Activated naive CD4-positive, alpha-beta T cell treated with anti-CD3 and anti-CD28 coated beads, Interleukin-2, amount 10 ng/mL, durations not matched to agents 7 days and 5 days (primary cell): ENCODE measurements at regions not wholly inside any gene's neighbourhood (a gene's known extent, or its start where the extent isn't known, plus 50 kb on each side); places are given as distances from the start of the nearest gene placed in this dataset.
"Not testable (repeated sequence)": the region's sequence is repeated elsewhere in the genome, so short reads cannot be mapped to it uniquely, and the experiment has no call there.

ENCODE experiments used
- CTCF ChIA-PET: fragments of 350-600 bp; sonication (Branson Sonifier 250); formaldehyde crosslinking; loops from one replicate; lab custom pipeline; 2021; ENCODE audit warnings: antibody characterized with exemption; lab: Charles Lee
- DNase-seq: peaks from one replicate; pipeline ENCODE4 v3.0.0-alpha.2; 2020
- H3K27ac Mint-ChIP-seq: one replicate; pipeline ENCODE4 v1.8.0; 2021; ENCODE audit warnings: mild to moderate bottlenecking, moderate library complexity, mixed read lengths
- H3K27me3 Mint-ChIP-seq: one replicate; pipeline ENCODE4 v1.8.0; 2021; ENCODE audit warnings: mild to moderate bottlenecking, mixed read lengths
- H3K36me3 Mint-ChIP-seq: one replicate; pipeline ENCODE4 v1.8.0; 2021; ENCODE audit warnings: mixed read lengths
- H3K4me1 Mint-ChIP-seq: one replicate; pipeline ENCODE4 v1.8.0; 2021; ENCODE audit warnings: mixed read lengths
- H3K4me3 Mint-ChIP-seq: one replicate; pipeline ENCODE4 v1.8.0; 2021; ENCODE audit warnings: mild to moderate bottlenecking, moderate library complexity, mixed read lengths
- H3K9me3 Mint-ChIP-seq: one replicate; pipeline ENCODE4 v1.8.0; 2021; ENCODE audit warnings: mixed read lengths

DNA sequence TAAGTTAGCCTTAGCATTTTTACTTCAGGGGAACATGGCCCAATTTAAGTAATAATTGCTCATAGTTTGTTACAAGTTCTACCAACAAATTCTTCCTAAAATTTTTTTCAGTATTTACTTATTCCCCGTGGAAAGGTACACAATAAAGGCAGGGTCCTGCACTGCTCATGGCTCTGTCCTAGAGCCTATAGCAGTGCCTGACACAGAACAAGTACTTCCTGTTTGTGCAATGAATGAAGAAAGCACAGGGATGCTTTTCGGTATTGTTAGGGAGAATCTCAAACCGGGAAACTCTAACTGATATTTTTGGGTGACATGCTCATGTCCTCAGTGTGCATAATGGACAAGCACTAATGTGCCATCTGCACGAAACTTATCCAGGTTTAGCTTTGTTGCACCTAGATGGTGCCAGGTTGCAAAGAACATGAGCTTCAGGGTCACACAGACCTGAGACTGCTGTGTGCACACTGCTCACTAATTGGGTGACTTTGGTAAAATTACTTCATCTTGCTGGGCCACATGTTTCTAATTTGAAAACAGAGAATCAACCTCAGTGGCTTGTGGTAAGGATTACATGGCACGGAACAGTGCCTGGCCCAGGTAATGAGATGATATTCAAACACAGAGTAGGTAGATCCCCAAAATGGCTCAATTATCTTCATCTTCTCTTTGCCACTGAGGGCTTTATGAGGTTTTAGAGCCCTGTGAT is 175.8 kb upstream of the NPY2R start:
- Mint-ChIP-seq H3K9me3 (no peaks in the 10 kb centered on the region), H3K36me3 (no peaks in the 10 kb centered on the region)
- CTCF ChIA-PET = no interaction called here

DNA sequence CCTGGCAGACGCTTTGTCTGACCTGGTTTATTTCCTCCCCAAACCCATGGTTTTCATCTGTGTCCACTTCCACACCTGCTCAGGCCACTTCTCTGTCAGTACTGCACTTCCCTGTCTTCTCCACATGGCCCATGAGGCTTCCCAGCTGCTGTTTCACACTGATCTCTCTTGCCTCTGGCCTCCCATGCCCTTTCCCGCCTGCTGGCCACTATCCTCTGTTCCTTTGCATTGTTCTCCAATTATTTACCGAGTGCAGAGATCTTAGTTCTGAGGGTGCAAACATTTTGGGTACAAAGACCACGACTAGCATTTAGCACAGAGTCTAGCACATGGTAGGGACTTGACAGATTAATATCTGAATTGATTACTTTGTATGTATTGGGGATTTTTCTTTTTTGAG is 174.8 kb upstream of the NPY2R start:
- no peak overlapping the region for H3K4me3 Mint-ChIP-seq
- H3K27me3 Mint-ChIP-seq = no peaks in the 10 kb centered on the region
- H3K27ac Mint-ChIP-seq = no peak overlapping the region
- no peaks in the 10 kb centered on the region for H3K36me3 Mint-ChIP-seq
- no peaks in the 10 kb centered on the region for H3K4me1 Mint-ChIP-seq
- no peak for DNase-seq
- CTCF ChIA-PET = no interaction called here
- H3K9me3 Mint-ChIP-seq = no peaks in the 10 kb centered on the region

More for the DNA sequence above, 175.8 kb upstream of the NPY2R start:
- Mint-ChIP-seq H3K4me3 (no peak overlapping the region), H3K27me3 (no peaks in the 10 kb centered on the region), H3K27ac (no peak overlapping the region), H3K4me1 (no peaks in the 10 kb centered on the region)
- no peak for DNase-seq

- Mint-ChIP-seq H3K27ac (no peak overlapping the region), H3K4me1 (no peaks in the 10 kb centered on the region), H3K4me3 (no peak overlapping the region), H3K36me3 (no peaks in the 10 kb centered on the region), H3K9me3 (no peaks in the 10 kb centered on the region), H3K27me3 (no peaks in the 10 kb centered on the region)
- no peak for DNase-seq
- CTCF ChIA-PET = no interaction called here
These were observed 171.4 kb upstream of the NPY2R start for GRCh38 chr4:155037031-155037430.

GRCh38 chr4:155038459-155038858 is 170.0 kb upstream of the NPY2R start:
- no peak for DNase-seq
- no peak overlapping the region for H3K4me3 Mint-ChIP-seq
- CTCF ChIA-PET = no interaction called here
- H3K4me1 Mint-ChIP-seq = no peaks in the 10 kb centered on the region
- H3K27ac Mint-ChIP-seq = no peak overlapping the region
- H3K27me3 Mint-ChIP-seq = no peaks in the 10 kb centered on the region
- H3K36me3 Mint-ChIP-seq = no peaks in the 10 kb centered on the region
- no peaks in the 10 kb centered on the region for H3K9me3 Mint-ChIP-seq

GRCh38 chr4:155039162-155039561 is 169.3 kb upstream of the NPY2R start:
- H3K27me3 Mint-ChIP-seq = no peaks in the 10 kb centered on the region
- H3K4me1 Mint-ChIP-seq = no peaks in the 10 kb centered on the region
- no peaks in the 10 kb centered on the region for H3K9me3 Mint-ChIP-seq
- H3K4me3 Mint-ChIP-seq = no peak overlapping the region
- no peaks in the 10 kb centered on the region for H3K36me3 Mint-ChIP-seq
- H3K27ac Mint-ChIP-seq = no peak overlapping the region
- no peak for DNase-seq
- CTCF ChIA-PET = no interaction called here

DNA sequence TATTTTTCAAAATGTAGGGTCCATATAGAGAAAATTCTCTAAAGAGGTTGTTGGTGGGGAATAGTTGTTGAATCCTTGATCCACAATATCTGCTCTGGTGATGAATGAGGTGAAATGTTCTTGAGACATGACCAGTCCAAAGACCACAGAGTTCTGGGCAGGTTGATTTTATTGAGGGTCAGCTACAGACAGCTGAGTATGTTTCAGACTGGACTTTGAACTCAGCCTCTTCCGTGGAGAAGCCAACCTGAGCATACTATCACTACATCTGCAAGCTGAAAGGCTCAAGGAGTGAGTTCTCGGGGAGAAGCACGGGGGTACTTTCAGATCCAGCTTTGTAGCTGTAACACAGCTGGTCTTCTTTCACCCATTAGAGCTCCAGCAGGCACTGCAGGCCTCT is 168.4 kb upstream of the NPY2R start:
- DNase-seq = no peak
- Mint-ChIP-seq H3K27ac (no peak overlapping the region), H3K4me1 (no peaks in the 10 kb centered on the region), H3K9me3 (peaks cover 3% of the 10 kb centered on the region), H3K4me3 (no peak overlapping the region), H3K36me3 (no peaks in the 10 kb centered on the region), H3K27me3 (no peaks in the 10 kb centered on the region)
- CTCF ChIA-PET = no interaction called here

- H3K9me3 Mint-ChIP-seq = peaks cover 3% of the 10 kb centered on the region
These were observed 166.4 kb upstream of the NPY2R start for GRCh38 chr4:155042014-155042413.

GRCh38 chr4:155044251-155044650 is 164.2 kb upstream of the NPY2R start:
- CTCF ChIA-PET, H3K4me3 Mint-ChIP-seq, H3K27me3 Mint-ChIP-seq, H3K27ac Mint-ChIP-seq, H3K9me3 Mint-ChIP-seq, H3K4me1 Mint-ChIP-seq, DNase-seq, H3K36me3 Mint-ChIP-seq: not testable (repeated sequence)

More at GRCh38 chr4:155042014-155042413, 166.4 kb upstream of the NPY2R start:
- no peaks in the 10 kb centered on the region for H3K4me1 Mint-ChIP-seq
- CTCF ChIA-PET = no interaction called here
- no peak overlapping the region for H3K27ac Mint-ChIP-seq
- H3K36me3 Mint-ChIP-seq = no peaks in the 10 kb centered on the region
- no peak overlapping the region for H3K4me3 Mint-ChIP-seq
- no peak for DNase-seq
- H3K27me3 Mint-ChIP-seq = no peaks in the 10 kb centered on the region

DNA sequence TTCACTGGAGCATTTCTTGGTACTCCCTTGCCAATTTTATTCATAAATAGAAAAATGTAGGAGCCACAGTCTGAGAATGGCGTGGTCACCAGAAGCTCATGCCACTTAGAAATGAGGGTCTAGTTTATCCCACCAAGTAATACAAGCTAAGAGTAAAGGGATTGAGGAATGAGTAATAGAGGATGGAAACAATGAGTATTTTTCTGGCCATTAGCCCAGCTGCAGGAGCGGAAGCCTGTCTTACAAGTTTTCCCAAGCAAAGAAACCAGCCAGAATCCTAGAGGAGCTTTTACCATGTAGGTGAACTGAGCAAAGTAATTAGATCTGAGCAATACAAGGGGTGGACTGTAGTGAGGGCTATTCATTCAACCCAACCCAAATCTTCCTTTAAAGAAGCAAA is 160.7 kb upstream of the NPY2R start:
- Mint-ChIP-seq H3K9me3 (peaks cover 6% of the 10 kb centered on the region), H3K27me3 (no peaks in the 10 kb centered on the region), H3K4me1 (no peaks in the 10 kb centered on the region), H3K4me3 (no peak overlapping the region), H3K27ac (no peak overlapping the region), H3K36me3 (no peaks in the 10 kb centered on the region)
- no peak for DNase-seq
- CTCF ChIA-PET = no interaction called here

DNA sequence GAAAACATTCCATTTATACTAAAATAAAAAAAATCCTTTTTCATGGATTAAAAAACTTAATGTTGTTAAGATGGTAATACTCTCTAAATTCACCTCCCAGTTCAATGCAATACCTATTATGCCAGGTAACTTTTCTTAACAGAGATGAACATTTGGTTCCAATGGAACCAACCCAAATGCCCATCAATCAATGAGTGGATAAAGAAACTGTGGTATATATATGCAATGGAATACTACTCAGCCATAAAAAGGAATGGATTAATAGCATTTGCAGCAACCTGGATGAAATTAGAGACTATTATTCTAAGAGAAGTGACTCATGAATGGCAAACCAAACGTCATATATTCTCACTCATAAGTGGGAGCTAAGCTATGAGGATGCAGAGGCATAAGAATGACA is 154.4 kb upstream of the NPY2R start:
- H3K36me3 Mint-ChIP-seq, DNase-seq, H3K4me3 Mint-ChIP-seq, H3K27me3 Mint-ChIP-seq, H3K27ac Mint-ChIP-seq, H3K4me1 Mint-ChIP-seq, H3K9me3 Mint-ChIP-seq, CTCF ChIA-PET: not testable (repeated sequence)

DNA sequence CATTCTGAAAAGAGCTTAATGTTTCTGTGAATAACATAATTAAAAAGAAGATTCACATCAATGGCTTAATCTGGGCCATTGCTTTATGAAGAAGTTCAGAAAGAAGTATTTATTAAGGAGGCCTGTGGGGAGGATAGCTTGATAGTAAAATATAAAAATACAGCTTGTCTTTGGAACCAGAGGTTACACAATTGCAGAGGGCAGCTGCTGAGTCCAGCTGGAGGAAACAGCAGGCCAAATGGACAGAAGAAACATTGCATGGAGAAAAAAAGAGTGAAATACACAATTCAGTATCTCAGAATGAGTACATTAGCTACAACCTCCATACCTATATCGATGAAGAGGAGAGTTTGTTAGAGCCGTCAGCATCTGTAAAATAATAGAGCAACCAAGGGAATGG is 148.0 kb upstream of the NPY2R start:
- Mint-ChIP-seq H3K9me3 (no peaks in the 10 kb centered on the region), H3K36me3 (no peaks in the 10 kb centered on the region)
- CTCF ChIA-PET = no interaction called here

GRCh38 chr4:155060873-155061272 is 147.6 kb upstream of the NPY2R start:
- Mint-ChIP-seq H3K4me1 (no peaks in the 10 kb centered on the region), H3K27ac (no peak overlapping the region), H3K9me3 (no peaks in the 10 kb centered on the region), H3K27me3 (no peaks in the 10 kb centered on the region), H3K4me3 (no peak overlapping the region), H3K36me3 (no peaks in the 10 kb centered on the region)
- no peak for DNase-seq
- CTCF ChIA-PET = interaction anchor here (1.0 kb wide), 1 partner anchor 19 kb away, joined by 3 read pairs; no protein-coding TSS in a partner anchor

More for the DNA sequence above, 148.0 kb upstream of the NPY2R start:
- Mint-ChIP-seq H3K4me1 (no peaks in the 10 kb centered on the region), H3K27ac (no peak overlapping the region), H3K27me3 (no peaks in the 10 kb centered on the region), H3K4me3 (no peak overlapping the region)
- DNase-seq = no peak

DNA sequence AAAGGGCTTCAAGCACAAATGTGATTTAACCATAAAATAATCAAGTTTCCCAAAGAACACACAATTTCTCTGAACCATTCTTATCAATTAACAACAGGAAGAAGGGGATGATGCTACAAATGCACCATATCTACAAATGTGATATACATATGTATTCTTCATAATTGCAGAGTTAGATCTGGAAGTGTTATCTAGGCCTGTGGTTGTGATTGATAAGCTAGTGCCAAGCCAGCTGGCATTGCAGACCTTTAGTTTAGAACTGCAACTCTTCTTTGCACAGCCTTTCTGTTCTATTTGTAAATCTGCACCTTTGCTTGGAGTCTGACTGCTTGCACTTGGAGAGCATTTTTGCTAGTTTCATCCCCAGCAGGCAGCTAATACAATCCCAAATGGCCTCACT is 145.5 kb upstream of the NPY2R start:
- H3K27ac Mint-ChIP-seq = no peak overlapping the region

DNA sequence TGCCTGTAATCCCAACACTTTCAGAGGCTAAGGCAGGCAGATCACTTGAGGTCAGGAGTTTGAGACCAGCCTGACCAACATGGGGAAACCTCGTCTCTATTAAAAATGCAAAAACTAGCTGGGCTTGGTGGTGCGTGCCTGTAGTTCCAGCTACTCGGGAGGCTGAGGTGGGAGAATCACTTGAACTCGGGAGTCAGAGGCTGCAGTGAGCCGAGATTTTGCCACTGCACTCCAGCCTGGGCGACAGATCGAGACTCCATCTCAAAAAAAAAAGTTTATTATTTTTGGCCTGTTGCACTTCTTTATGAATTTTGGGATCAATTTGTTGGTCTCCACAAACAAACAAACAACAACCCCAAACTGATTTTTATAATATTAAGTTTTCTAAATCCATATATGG is 143.5 kb upstream of the NPY2R start:
- H3K4me3 Mint-ChIP-seq, H3K9me3 Mint-ChIP-seq, H3K27ac Mint-ChIP-seq, H3K27me3 Mint-ChIP-seq, H3K4me1 Mint-ChIP-seq, H3K36me3 Mint-ChIP-seq, DNase-seq, CTCF ChIA-PET: not testable (repeated sequence)

More for the DNA sequence above, 145.5 kb upstream of the NPY2R start:
- Mint-ChIP-seq H3K9me3 (no peaks in the 10 kb centered on the region), H3K4me3 (no peak overlapping the region), H3K4me1 (no peaks in the 10 kb centered on the region), H3K27me3 (no peaks in the 10 kb centered on the region), H3K36me3 (no peaks in the 10 kb centered on the region)
- CTCF ChIA-PET = no interaction called here
- DNase-seq = no peak

DNA sequence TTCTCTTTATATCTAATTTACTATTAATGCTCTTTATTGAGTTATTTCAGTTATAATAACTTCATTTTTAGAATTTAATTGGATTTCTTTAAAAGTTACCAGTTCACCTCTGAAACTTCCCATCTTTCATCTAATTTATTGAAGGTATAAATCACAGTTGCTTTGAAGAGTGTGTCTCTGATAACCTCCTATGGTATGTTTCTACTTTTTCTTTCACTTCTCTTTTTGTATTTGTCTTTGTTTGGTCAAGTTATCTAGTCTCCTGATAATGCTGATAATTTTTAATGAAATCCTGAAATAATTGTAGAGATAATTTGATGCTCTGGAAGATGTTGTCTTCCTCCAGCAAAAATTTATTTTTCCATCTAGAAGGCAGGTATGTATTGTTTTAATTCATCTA is 141.6 kb upstream of the NPY2R start:
- H3K4me3 Mint-ChIP-seq = no peak overlapping the region
- CTCF ChIA-PET = no interaction called here
- no peaks in the 10 kb centered on the region for H3K27me3 Mint-ChIP-seq
- no peak overlapping the region for H3K27ac Mint-ChIP-seq
- no peaks in the 10 kb centered on the region for H3K4me1 Mint-ChIP-seq
- DNase-seq = no peak
- peaks cover 2% of the 10 kb centered on the region for H3K9me3 Mint-ChIP-seq
- no peaks in the 10 kb centered on the region for H3K36me3 Mint-ChIP-seq
